Coronary artery (tissue), 2 donors: ENCODE measurements at regions not wholly inside any gene's neighbourhood (a gene's known extent, or its start where the extent isn't known, plus 50 kb on each side); places are given as distances from the start of the nearest gene placed in this dataset.

Experiments
- DNase-seq: peaks from one replicate; pipeline ENCODE4 v3.0.0-alpha.2; 2017; ENCODE audit warnings: low spot score
- H3K27ac ChIP-seq, 2 donors: fragments of 200-600 bp; sonication (generic); one replicate each; pipeline ENCODE4 v1.5.1; 2016 to 2019
- H3K4me3 ChIP-seq: fragments of 200-600 bp; sonication (generic); 2 replicates; pipeline ENCODE4 v1.5.1; 2016; ENCODE audit warnings: mild to moderate bottlenecking, moderate library complexity
- CTCF ChIP-seq: fragments of 200-600 bp; sonication (generic); IDR thresholded peaks from one replicate; pipeline ENCODE4 v1.5.1; 2019; ENCODE audit warnings: antibody characterized with exemption

- Histone ChIP-seq H3K4me3 (no peak overlapping the region), H3K27ac (no peak overlapping the region)
- DNase-seq = no peak
- TF ChIP-seq CTCF = no peak
Observed at GRCh38 chr18:42306594-42306980, 351.6 kb downstream of the PIK3C3 start.

GRCh38 chr18:42310956-42311355 is 355.9 kb downstream of the PIK3C3 start:
- Histone ChIP-seq H3K27ac (no peak overlapping the region), H3K4me3 (no peak overlapping the region)
- no peak for DNase-seq
- TF ChIP-seq CTCF = no peak

- Histone ChIP-seq H3K4me3 (no peak overlapping the region), H3K27ac (no peak overlapping the region)
- no peak for DNase-seq
- TF ChIP-seq CTCF = no peak
Observed at GRCh38 chr18:42326752-42327151, 371.7 kb downstream of the PIK3C3 start.

GRCh38 chr18:42328931-42329330 is 373.9 kb downstream of the PIK3C3 start:
- no peak for DNase-seq
- Histone ChIP-seq H3K27ac (no peak overlapping the region), H3K4me3 (no peak overlapping the region)
- no peak for TF ChIP-seq CTCF

- no peak overlapping the region for H3K4me3 ChIP-seq
- DNase-seq = no peak
- TF ChIP-seq CTCF = no peak
- no peak overlapping the region for H3K27ac ChIP-seq
Observed at GRCh38 chr18:42330296-42330695, 375.3 kb downstream of the PIK3C3 start.

- Histone ChIP-seq H3K27ac (no peak overlapping the region), H3K4me3 (no peak overlapping the region)
- no peak for TF ChIP-seq CTCF
- no peak for DNase-seq
Observed at GRCh38 chr18:42333558-42333957, 378.5 kb downstream of the PIK3C3 start.

- Histone ChIP-seq H3K4me3 (no peak overlapping the region), H3K27ac (no peak overlapping the region)
- no peak for DNase-seq
- TF ChIP-seq CTCF = no peak
Observed at GRCh38 chr18:42334931-42335330, 379.9 kb downstream of the PIK3C3 start.
